Effector memory CD4-positive, alpha-beta T cell (primary cell): ENCODE measurements at regions not wholly inside any gene's neighbourhood (a gene's known extent, or its start where the extent isn't known, plus 50 kb on each side); places are given as distances from the start of the nearest gene placed in this dataset.

Experiments used
- DNase-seq, 3 donors: peaks; one replicate each; pipeline ENCODE4 v3.0.0-alpha.2; 2020
- H3K27ac ChIP-seq: 2 replicates; pipeline ENCODE4 v1.7.0; 2013; ENCODE audit warnings: mild to moderate bottlenecking, low read length, moderate library complexity; ENCODE audit not compliant: insufficient read depth, poor library complexity, severe bottlenecking
- H3K27me3 ChIP-seq: replicated peaks from 2 replicates; pipeline ENCODE4 v1.7.0; 2013; ENCODE audit warnings: mild to moderate bottlenecking, low read length; ENCODE audit not compliant: insufficient read depth, control insufficient read depth, poor library complexity, severe bottlenecking
- H3K36me3 ChIP-seq: 2 replicates; pipeline ENCODE4 v1.7.0; 2013; ENCODE audit warnings: mild to moderate bottlenecking, low read length, moderate library complexity; ENCODE audit not compliant: control insufficient read depth, insufficient read depth
- H3K4me1 ChIP-seq: 2 replicates; pipeline ENCODE4 v1.7.0; 2013; ENCODE audit warnings: low read length, mild to moderate bottlenecking; ENCODE audit not compliant: control insufficient read depth, insufficient read depth, poor library complexity, severe bottlenecking
- H3K4me3 ChIP-seq: 2 replicates; pipeline ENCODE4 v1.7.0; 2013; ENCODE audit warnings: low read length, low read depth, mild to moderate bottlenecking; ENCODE audit not compliant: insufficient read depth, poor library complexity, severe bottlenecking
- H3K9me3 ChIP-seq: 2 replicates; pipeline ENCODE4 v1.7.0; 2013; ENCODE audit warnings: mild to moderate bottlenecking, low read length, moderate library complexity; ENCODE audit not compliant: control insufficient read depth

GRCh38 chr11:88039476-88040147 is 135.6 kb downstream of the RAB38 start:
- Histone ChIP-seq H3K36me3 (no peaks in the 10 kb centered on the region), H3K4me3 (no peak overlapping the region), H3K4me1 (no peaks in the 10 kb centered on the region), H3K27ac (no peak overlapping the region), H3K27me3 (no peaks in the 10 kb centered on the region), H3K9me3 (no peaks in the 10 kb centered on the region)
- DNase-seq = no peak

GRCh38 chr11:88038063-88038462 is 137.2 kb downstream of the RAB38 start:
- H3K36me3 ChIP-seq = no peaks in the 10 kb centered on the region
- DNase-seq = no peak
- no peaks in the 10 kb centered on the region for H3K9me3 ChIP-seq
- H3K4me3 ChIP-seq = no peak overlapping the region
- no peaks in the 10 kb centered on the region for H3K27me3 ChIP-seq
- H3K27ac ChIP-seq = no peak overlapping the region
- no peaks in the 10 kb centered on the region for H3K4me1 ChIP-seq

- H3K4me1 ChIP-seq = no peaks in the 10 kb centered on the region
- H3K36me3 ChIP-seq = no peaks in the 10 kb centered on the region
- H3K4me3 ChIP-seq = no peak overlapping the region
- DNase-seq = no peak
- no peaks in the 10 kb centered on the region for H3K9me3 ChIP-seq
- no peak overlapping the region for H3K27ac ChIP-seq
- H3K27me3 ChIP-seq = no peaks in the 10 kb centered on the region
Observed at GRCh38 chr11:88036701-88037100, 138.5 kb downstream of the RAB38 start.

- Histone ChIP-seq H3K4me3 (no peak overlapping the region), H3K27me3 (no peaks in the 10 kb centered on the region), H3K36me3 (no peaks in the 10 kb centered on the region), H3K9me3 (no peaks in the 10 kb centered on the region), H3K4me1 (no peaks in the 10 kb centered on the region), H3K27ac (no peak overlapping the region)
- no peak for DNase-seq
Observed at GRCh38 chr11:88035271-88035670, 140.0 kb downstream of the RAB38 start.

DNA sequence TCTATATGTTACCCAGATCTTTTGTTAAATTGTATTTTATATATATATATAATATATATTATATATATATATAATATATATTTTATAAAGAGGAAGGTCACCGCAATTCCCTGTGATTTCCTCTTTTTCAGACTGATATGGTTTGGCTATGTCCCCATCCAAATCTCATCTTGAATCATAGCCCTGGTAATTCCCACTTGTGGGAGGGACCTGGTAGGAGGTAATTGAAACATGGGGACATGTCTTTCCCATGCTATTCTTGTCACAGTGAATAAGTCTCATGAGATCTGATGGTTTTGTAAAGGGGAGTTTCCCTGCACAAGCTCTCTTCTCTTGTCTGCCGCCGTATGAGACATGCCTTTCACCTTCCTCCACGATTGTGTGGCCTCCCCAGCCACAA is 157.6 kb downstream of the RAB38 start:
- no peak overlapping the region for H3K4me3 ChIP-seq
- H3K27ac ChIP-seq = no peak overlapping the region
- no peaks in the 10 kb centered on the region for H3K4me1 ChIP-seq
- H3K36me3 ChIP-seq = no peaks in the 10 kb centered on the region
- H3K9me3 ChIP-seq = no peaks in the 10 kb centered on the region
- H3K27me3 ChIP-seq = no peaks in the 10 kb centered on the region
- DNase-seq = no peak

- H3K27ac ChIP-seq = no peak overlapping the region
- no peaks in the 10 kb centered on the region for H3K9me3 ChIP-seq
- H3K4me1 ChIP-seq = no peaks in the 10 kb centered on the region
- no peaks in the 10 kb centered on the region for H3K27me3 ChIP-seq
- H3K4me3 ChIP-seq = no peak overlapping the region
- no peaks in the 10 kb centered on the region for H3K36me3 ChIP-seq
- peak; percentile 6 to 37 (median 6) for DNase-seq
Observed at GRCh38 chr11:88016392-88017170, 158.7 kb downstream of the RAB38 start.

DNA sequence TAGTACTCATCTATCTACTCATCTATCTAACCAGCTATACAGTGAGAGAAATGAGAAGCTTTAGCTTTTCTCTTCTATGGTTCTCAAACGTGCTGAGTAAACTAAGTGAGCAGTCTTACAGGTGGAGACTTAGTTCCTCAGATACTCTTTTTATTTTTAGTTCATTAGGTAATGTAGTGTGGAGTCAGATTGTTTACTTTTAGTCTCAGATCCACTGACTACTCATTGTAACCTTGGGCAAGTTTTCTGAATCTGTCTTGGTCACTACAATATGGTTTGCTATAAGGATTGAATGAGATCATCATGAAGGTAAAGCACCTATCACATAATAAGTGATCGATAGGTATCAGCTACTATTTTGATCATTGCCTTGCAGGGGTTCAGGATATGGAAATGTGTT is 160.1 kb downstream of the RAB38 start:
- Histone ChIP-seq H3K9me3 (no peaks in the 10 kb centered on the region), H3K27ac (no peak overlapping the region), H3K4me3 (no peak overlapping the region), H3K27me3 (no peaks in the 10 kb centered on the region), H3K36me3 (no peaks in the 10 kb centered on the region), H3K4me1 (no peaks in the 10 kb centered on the region)
- no peak for DNase-seq

- Histone ChIP-seq H3K4me1 (no peaks in the 10 kb centered on the region), H3K27ac (no peak overlapping the region), H3K9me3 (no peaks in the 10 kb centered on the region), H3K27me3 (no peaks in the 10 kb centered on the region), H3K36me3 (no peaks in the 10 kb centered on the region), H3K4me3 (no peak overlapping the region)
- DNase-seq = no peak
Observed at GRCh38 chr11:88013508-88014065, 161.7 kb downstream of the RAB38 start.

GRCh38 chr11:88012456-88012855 is 162.8 kb downstream of the RAB38 start:
- Histone ChIP-seq H3K4me3 (no peak overlapping the region), H3K27ac (no peak overlapping the region), H3K9me3 (no peaks in the 10 kb centered on the region), H3K36me3 (no peaks in the 10 kb centered on the region), H3K4me1 (no peaks in the 10 kb centered on the region), H3K27me3 (no peaks in the 10 kb centered on the region)
- no peak for DNase-seq

DNA sequence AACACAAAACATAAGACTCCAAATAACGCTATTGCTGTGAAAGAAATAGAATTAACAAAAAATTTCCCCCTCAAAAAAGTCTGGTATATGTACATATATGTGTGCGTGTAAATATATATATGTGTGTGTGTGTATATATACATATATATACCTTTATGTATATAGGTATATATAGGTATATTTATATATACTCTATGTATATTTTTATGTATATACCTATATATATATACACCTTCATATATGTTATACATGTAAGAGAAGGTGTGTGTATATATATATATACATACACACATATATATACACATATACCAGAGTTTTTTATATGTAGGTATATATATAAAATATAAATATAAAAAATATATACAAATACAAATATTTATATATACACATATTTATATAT is 199.2 kb downstream of the RAB38 start:
- no peak overlapping the region for H3K4me3 ChIP-seq
- no peaks in the 10 kb centered on the region for H3K27me3 ChIP-seq
- no peaks in the 10 kb centered on the region for H3K4me1 ChIP-seq
- no peaks in the 10 kb centered on the region for H3K36me3 ChIP-seq
- H3K27ac ChIP-seq = no peak overlapping the region
- H3K9me3 ChIP-seq = no peaks in the 10 kb centered on the region
- no peak for DNase-seq
